Ascending aorta (tissue), 2 donors: ENCODE measurements at regions not wholly inside any gene's neighbourhood (a gene's known extent, or its start where the extent isn't known, plus 50 kb on each side); places are given as distances from the start of the nearest gene placed in this dataset.
"Not testable (repeated sequence)": the region's sequence is repeated elsewhere in the genome, so short reads cannot be mapped to it uniquely, and the experiment has no call there.

Experiments
- DNase-seq, 2 donors: peaks; one replicate each; pipeline ENCODE4 v3.0.0-alpha.2; 2019; ENCODE audit warnings: low spot score in 2 of 2
- H3K27ac ChIP-seq, 2 donors: fragments of 200-600 bp; sonication (generic); one replicate each; pipeline ENCODE4 v1.5.1; 2016 to 2017; ENCODE audit warnings: mild to moderate bottlenecking in 1 of 2
- H3K27me3 ChIP-seq: fragments of 200-600 bp; sonication (generic); one replicate; pipeline ENCODE4 v1.5.1; 2017
- H3K36me3 ChIP-seq, 2 donors: fragments of 200-600 bp; sonication (generic); one replicate each; pipeline ENCODE4 v1.5.1; 2016
- H3K4me1 ChIP-seq, 2 donors: fragments of 200-600 bp; sonication (generic); one replicate each; pipeline ENCODE4 v1.5.1; 2016 to 2017; ENCODE audit warnings: mild to moderate bottlenecking in 1 of 2
- H3K4me3 ChIP-seq, 2 donors: fragments of 200-600 bp; sonication (generic); one replicate each; pipeline ENCODE4 v1.5.1; 2016 to 2017; ENCODE audit warnings: mild to moderate bottlenecking in 1 of 2
- H3K9me3 ChIP-seq, 2 donors: fragments of 200-600 bp; sonication (generic); one replicate each; pipeline ENCODE4 v1.5.1; 2016
- CTCF ChIP-seq, 3 experiments: fragments of 200-600 bp in 2 of 3; fragments of 450-650 bp in 1 of 3; sonication (generic) in 2 of 3; IDR thresholded peaks; one replicate each; pipeline ENCODE4 v1.5.1; 2016 to 2019; ENCODE audit warnings: antibody characterized with exemption in 3 of 3, mild to moderate bottlenecking in 1 of 3, moderate library complexity in 1 of 3
- intact Hi-C: fragments of 100-400 bp; cut with DNase I; formaldehyde crosslinking; loops from one replicate; pipeline ENCODE4 v1.15.1; 2023

GRCh38 chr14:43145361-43145760 lies 1361.7 kb downstream of the FSCB start:
- no peak for TF ChIP-seq CTCF (IDR thresholded peaks at IDR 0.05)
- Histone ChIP-seq H3K27ac (no peak overlapping the region), H3K27me3 (no peaks in the 10 kb centered on the region), H3K36me3 (no peaks in the 10 kb centered on the region), H3K4me3 (no peak overlapping the region), H3K9me3 (no peaks in the 10 kb centered on the region), H3K4me1 (no peaks in the 10 kb centered on the region)
- intact Hi-C loops, result no loop called here
- DNase-seq, result no peak

GRCh38 chr14:43143106-43143505 lies 1364.0 kb downstream of the FSCB start:
- no peak for DNase-seq
- intact Hi-C loops, result no loop called here

DNA sequence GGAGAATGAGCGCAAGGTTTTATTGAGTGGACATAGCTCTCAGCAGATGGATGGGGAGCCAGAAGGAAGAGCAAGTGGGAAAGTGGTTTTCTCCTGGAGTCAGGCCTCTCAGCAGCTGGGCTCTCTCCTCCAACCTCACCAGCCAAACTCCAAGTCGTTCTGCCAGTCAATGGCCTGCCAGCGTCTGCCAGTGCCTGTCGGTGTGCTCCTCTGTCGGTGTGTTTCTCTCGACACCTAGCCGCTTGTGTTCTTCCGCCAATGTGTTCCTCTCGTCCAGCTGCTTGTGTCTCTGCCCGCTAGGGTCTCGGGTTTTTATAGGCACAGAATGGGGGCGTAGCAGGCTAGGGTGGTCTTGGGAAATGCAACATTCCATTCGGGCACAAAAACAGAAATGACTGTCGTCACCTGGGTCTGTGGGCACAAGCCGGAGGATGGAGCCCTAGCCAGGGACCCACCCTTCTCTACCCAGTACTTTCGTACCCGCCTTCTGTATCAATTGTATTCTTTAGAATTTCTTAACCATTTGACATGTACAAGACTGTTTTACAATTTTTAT lies 1365.4 kb downstream of the FSCB start:
- Histone ChIP-seq H3K27ac (no peak overlapping the region), H3K4me1 (no peaks in the 10 kb centered on the region), H3K9me3 (no peaks in the 10 kb centered on the region), H3K36me3 (no peaks in the 10 kb centered on the region), H3K27me3 (no peaks in the 10 kb centered on the region), H3K4me3 (no peak overlapping the region)
- DNase-seq, result no peak
- intact Hi-C loops, result no loop called here
- TF ChIP-seq CTCF (IDR thresholded peaks at IDR 0.05), result no peak

More at GRCh38 chr14:43143106-43143505, 1364.0 kb downstream of the FSCB start:
- no peaks in the 10 kb centered on the region for H3K27me3 ChIP-seq
- H3K4me1 ChIP-seq, result no peaks in the 10 kb centered on the region
- H3K4me3 ChIP-seq, result no peak overlapping the region
- no peak overlapping the region for H3K27ac ChIP-seq
- no peak for TF ChIP-seq CTCF (IDR thresholded peaks at IDR 0.05)
- no peaks in the 10 kb centered on the region for H3K9me3 ChIP-seq
- H3K36me3 ChIP-seq, result no peaks in the 10 kb centered on the region

DNA sequence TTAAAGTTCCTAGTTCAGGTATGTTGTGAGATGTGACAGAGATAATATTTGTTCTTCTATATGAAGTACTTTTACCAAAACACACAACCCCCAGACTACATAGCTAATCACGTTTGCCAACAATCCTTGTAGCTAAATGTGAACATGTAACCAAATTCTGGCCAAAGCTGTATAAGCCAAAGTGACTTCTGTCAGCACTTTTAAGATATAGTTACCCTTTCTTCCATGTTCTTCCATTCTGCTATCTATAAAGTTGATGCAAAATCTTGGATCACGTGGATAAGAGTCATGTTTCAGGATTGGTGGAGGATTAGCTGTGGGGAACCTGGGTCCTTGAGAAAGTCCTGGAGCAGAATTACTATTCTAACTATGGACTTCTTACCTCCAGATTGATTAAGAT lies 1366.6 kb downstream of the FSCB start:
- Histone ChIP-seq H3K27ac (no peak overlapping the region), H3K9me3 (no peaks in the 10 kb centered on the region), H3K36me3 (no peaks in the 10 kb centered on the region), H3K4me1 (no peaks in the 10 kb centered on the region), H3K27me3 (no peaks in the 10 kb centered on the region), H3K4me3 (no peak overlapping the region)
- TF ChIP-seq CTCF (IDR thresholded peaks at IDR 0.05), result no peak
- intact Hi-C loops, result no loop called here
- no peak for DNase-seq

GRCh38 chr14:43135877-43136411 lies 1371.1 kb downstream of the FSCB start:
- H3K27ac ChIP-seq, result no peak overlapping the region
- no peaks in the 10 kb centered on the region for H3K36me3 ChIP-seq
- no peak for DNase-seq
- H3K4me1 ChIP-seq, result no peaks in the 10 kb centered on the region
- TF ChIP-seq CTCF (IDR thresholded peaks at IDR 0.05), result no peak
- H3K4me3 ChIP-seq, result no peak overlapping the region
- intact Hi-C loops, result no loop called here
- no peaks in the 10 kb centered on the region for H3K9me3 ChIP-seq
- no peaks in the 10 kb centered on the region for H3K27me3 ChIP-seq

DNA sequence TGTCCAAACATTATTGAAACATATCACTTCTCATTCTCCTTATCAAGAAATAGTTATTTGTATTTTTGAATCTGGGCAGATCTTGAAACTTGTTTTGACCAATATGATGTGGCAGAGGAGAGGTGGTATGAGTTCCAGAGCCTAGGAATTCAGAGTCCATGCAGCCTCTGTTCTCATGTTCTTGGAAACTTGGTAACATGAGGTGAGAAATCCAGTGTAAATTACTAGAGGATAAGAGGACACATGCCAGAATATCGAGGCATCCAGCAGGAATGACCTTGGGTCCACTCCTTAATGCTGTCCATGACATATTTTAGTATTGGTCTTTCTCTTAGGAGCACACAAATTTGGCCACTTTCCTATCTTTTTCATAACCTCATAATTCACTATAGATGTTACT lies 1374.6 kb downstream of the FSCB start:
- Histone ChIP-seq H3K4me3 (no peak overlapping the region), H3K4me1 (no peaks in the 10 kb centered on the region), H3K9me3 (no peaks in the 10 kb centered on the region), H3K27me3 (no peaks in the 10 kb centered on the region), H3K27ac (no peak overlapping the region), H3K36me3 (no peaks in the 10 kb centered on the region)
- intact Hi-C loops, result no loop called here
- no peak for DNase-seq
- no peak for TF ChIP-seq CTCF (IDR thresholded peaks at IDR 0.05)

DNA sequence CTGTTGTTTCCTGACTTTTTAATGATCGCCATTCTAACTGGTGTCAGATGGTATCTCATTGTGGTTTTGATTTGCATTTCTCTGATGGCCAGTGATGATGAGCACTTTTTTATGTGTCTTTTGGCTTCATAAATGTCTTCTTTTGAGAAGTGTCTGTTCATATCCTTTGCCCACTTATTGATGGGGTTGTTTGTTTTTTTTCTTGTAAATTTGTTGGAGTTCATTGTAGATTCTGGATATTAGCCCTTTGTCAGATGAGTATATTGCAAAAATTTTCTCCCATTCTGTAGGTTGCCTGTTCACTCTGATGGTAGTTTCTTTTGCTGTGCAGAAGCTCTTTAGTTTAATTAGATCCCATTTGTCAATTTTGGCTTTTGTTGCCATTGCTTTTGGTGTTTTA lies 1378.7 kb downstream of the FSCB start:
- DNase-seq, H3K27me3 ChIP-seq, intact Hi-C loops, H3K9me3 ChIP-seq, H3K4me3 ChIP-seq, H3K36me3 ChIP-seq, H3K4me1 ChIP-seq, H3K27ac ChIP-seq: not testable (repeated sequence)

DNA sequence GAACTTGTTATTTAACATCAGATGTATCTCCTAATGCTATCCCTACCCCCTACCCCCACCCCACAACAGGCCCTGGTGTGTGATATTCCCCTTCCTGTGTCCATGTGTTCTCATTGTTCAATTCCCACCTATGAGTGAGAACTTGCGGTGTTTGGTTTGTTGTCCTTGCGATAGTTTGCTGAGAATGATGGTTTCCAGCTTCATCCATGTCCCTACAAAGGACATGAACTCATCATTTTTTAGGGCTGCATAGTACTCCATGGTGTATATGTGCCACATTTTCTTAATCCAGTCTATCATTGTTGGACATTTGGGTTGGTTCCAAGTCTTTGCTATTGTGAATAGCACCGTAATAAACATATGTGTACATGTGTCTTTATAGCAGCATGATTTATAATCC lies 1379.2 kb downstream of the FSCB start:
- not testable (repeated sequence) for H3K36me3 ChIP-seq

More for the DNA sequence above, 1379.2 kb downstream of the FSCB start:
- DNase-seq, intact Hi-C loops, H3K27me3 ChIP-seq, H3K27ac ChIP-seq, H3K4me3 ChIP-seq, H3K4me1 ChIP-seq, H3K9me3 ChIP-seq: not testable (repeated sequence)
